H9 (cell line): ENCODE measurements at regions not wholly inside any gene's neighbourhood (a gene's known extent, or its start where the extent isn't known, plus 50 kb on each side); places are given as distances from the start of the nearest gene placed in this dataset.

Experiments used
- DNase-seq: peaks from one replicate; pipeline ENCODE4 v3.0.0-alpha.2; 2017
- H2AFZ ChIP-seq: one replicate; pipeline ENCODE4 v1.6.1; 2013; ENCODE audit warnings: mild to moderate bottlenecking, low read length, control low read depth, moderate library complexity
- H2AK5ac ChIP-seq: 2 replicates; pipeline ENCODE4 v1.6.1; 2013; ENCODE audit warnings: low read length, control low read depth, mixed read lengths; ENCODE audit not compliant: insufficient read length
- H2BK120ac ChIP-seq: one replicate; pipeline ENCODE4 v1.6.1; 2013; ENCODE audit warnings: low read depth, mild to moderate bottlenecking, low read length, control low read depth, inconsistent platforms; ENCODE audit not compliant: poor library complexity, severe bottlenecking
- H2BK12ac ChIP-seq: 2 replicates; pipeline ENCODE4 v1.6.1; 2013; ENCODE audit warnings: low read length, control low read depth, mixed read lengths, low read depth; ENCODE audit not compliant: insufficient read length
- H2BK15ac ChIP-seq: 2 replicates; pipeline ENCODE4 v1.6.1; 2013; ENCODE audit warnings: low read depth, low read length, control low read depth
- H2BK20ac ChIP-seq: one replicate; pipeline ENCODE4 v1.6.1; 2013; ENCODE audit warnings: low read depth, mild to moderate bottlenecking, low read length, control low read depth, inconsistent platforms; ENCODE audit not compliant: poor library complexity, severe bottlenecking
- H2BK5ac ChIP-seq: 2 replicates; pipeline ENCODE4 v1.6.1; 2013; ENCODE audit warnings: low read length, control low read depth, mixed read lengths; ENCODE audit not compliant: insufficient read length
- H3K14ac ChIP-seq: 2 replicates; pipeline ENCODE4 v1.6.1; 2013; ENCODE audit warnings: low read length, control low read depth; ENCODE audit not compliant: insufficient read depth
- H3K18ac ChIP-seq: 2 replicates; pipeline ENCODE4 v1.6.1; 2013; ENCODE audit warnings: low read depth, mild to moderate bottlenecking, mixed read lengths, low read length, control low read depth; ENCODE audit not compliant: insufficient read length
- H3K23ac ChIP-seq: 2 replicates; pipeline ENCODE4 v1.6.1; 2013; ENCODE audit warnings: low read length, control low read depth, mixed read lengths, low read depth; ENCODE audit not compliant: insufficient read length
- H3K23me2 ChIP-seq: 2 replicates; pipeline ENCODE4 v1.6.1; 2013; ENCODE audit warnings: low read depth, mild to moderate bottlenecking, mixed read lengths, low read length, control low read depth; ENCODE audit not compliant: insufficient read length, poor library complexity, severe bottlenecking
- H3K27ac ChIP-seq: 2 replicates; pipeline ENCODE4 v1.5.1; 2013; ENCODE audit warnings: low read length, control low read depth, mixed read lengths, low read depth; ENCODE audit not compliant: insufficient read length
- H3K27me3 ChIP-seq: 2 replicates; pipeline ENCODE4 v1.6.1; 2013; ENCODE audit warnings: low read length, control low read depth, inconsistent platforms; ENCODE audit not compliant: insufficient read depth
- H3K4ac ChIP-seq: 2 replicates; pipeline ENCODE4 v1.6.1; 2013; ENCODE audit warnings: low read depth, mild to moderate bottlenecking, control low read depth, inconsistent platforms, low read length, moderate library complexity
- H3K4me1 ChIP-seq: 2 replicates; pipeline ENCODE4 v1.6.1; 2013; ENCODE audit warnings: low read length, control low read depth, inconsistent platforms; ENCODE audit not compliant: insufficient read depth
- H3K4me2 ChIP-seq: 2 replicates; pipeline ENCODE4 v1.6.1; 2013; ENCODE audit warnings: low read length, control low read depth, mixed read lengths; ENCODE audit not compliant: insufficient read length, insufficient read depth
- H3K56ac ChIP-seq: 2 replicates; pipeline ENCODE4 v1.6.1; 2013; ENCODE audit warnings: low read depth, mild to moderate bottlenecking, mixed read lengths, low read length, control low read depth; ENCODE audit not compliant: insufficient read length
- H3K79me1 ChIP-seq: 2 replicates; pipeline ENCODE4 v1.6.1; 2013; ENCODE audit warnings: low read depth, mild to moderate bottlenecking, moderate library complexity, low read length, control low read depth, inconsistent platforms; ENCODE audit not compliant: insufficient read depth, poor library complexity, severe bottlenecking
- H3K79me2 ChIP-seq: 2 replicates; pipeline ENCODE4 v1.6.1; 2013; ENCODE audit warnings: low read length, control low read depth, inconsistent platforms; ENCODE audit not compliant: insufficient read depth
- H3K9ac ChIP-seq: 2 replicates; pipeline ENCODE4 v1.6.1; 2013; ENCODE audit warnings: low read length, control low read depth, mixed read lengths; ENCODE audit not compliant: insufficient read length; ENCODE audit errors: extremely low read depth
- H3K9me3 ChIP-seq: one replicate; pipeline ENCODE4 v1.6.1; 2013; ENCODE audit warnings: low read depth, low read length, inconsistent platforms; ENCODE audit not compliant: control insufficient read depth
- H3T11ph ChIP-seq: one replicate; pipeline ENCODE4 v1.6.1; 2013; ENCODE audit warnings: mild to moderate bottlenecking, low read length, control low read depth, inconsistent platforms
- H4K20me1 ChIP-seq: one replicate; pipeline ENCODE4 v1.6.1; 2013; ENCODE audit not compliant: control insufficient read depth, insufficient read length, insufficient read depth
- H4K5ac ChIP-seq: 2 replicates; pipeline ENCODE4 v1.6.1; 2013; ENCODE audit warnings: low read depth, mild to moderate bottlenecking, mixed read lengths, low read length, control low read depth; ENCODE audit not compliant: insufficient read length
- H4K8ac ChIP-seq: replicated peaks from 2 replicates; pipeline ENCODE4 v1.6.1; 2013; ENCODE audit warnings: low read length, control low read depth, mixed read lengths, low read depth; ENCODE audit not compliant: insufficient read length
- H4K91ac ChIP-seq: 2 replicates; pipeline ENCODE4 v1.6.1; 2013; ENCODE audit warnings: low read depth, mild to moderate bottlenecking, moderate library complexity, mixed read lengths, low read length, control low read depth; ENCODE audit not compliant: insufficient read length
- H3K27ac Mint-ChIP-seq, 3 experiments: 2 replicates in 2 of 3; 3 replicates in 1 of 3; pipeline ENCODE4 v1.8.0; 2020 to 2021; ENCODE audit warnings: mixed read lengths in 3 of 3, mild to moderate bottlenecking in 1 of 3, moderate library complexity in 1 of 3
- H3K27me3 Mint-ChIP-seq: 2 replicates; pipeline ENCODE4 v1.8.0; 2021; ENCODE audit warnings: low read depth, mild to moderate bottlenecking, moderate library complexity, mixed read lengths
- H3K36me3 Mint-ChIP-seq, 3 experiments: 2 replicates in 2 of 3; 3 replicates in 1 of 3; pipeline ENCODE4 v1.8.0; 2020 to 2021; ENCODE audit warnings: low read depth in 3 of 3, mixed read lengths in 3 of 3; ENCODE audit not compliant: insufficient read depth in 1 of 3
- H3K4me1 Mint-ChIP-seq, 2 experiments: 2 replicates each; pipeline ENCODE4 v1.8.0; 2020; ENCODE audit warnings: mixed read lengths in 2 of 2
- H3K4me3 Mint-ChIP-seq, 2 experiments: 2 replicates in 1 of 2; 3 replicates in 1 of 2; pipeline ENCODE4 v1.8.0; 2020 to 2021; ENCODE audit warnings: mild to moderate bottlenecking in 2 of 2, mixed read lengths in 2 of 2, moderate library complexity in 1 of 2
- H3K9me3 Mint-ChIP-seq, 2 experiments: 2 replicates in 1 of 2; 3 replicates in 1 of 2; pipeline ENCODE4 v1.8.0; 2020; ENCODE audit warnings: mild to moderate bottlenecking in 2 of 2, mixed read lengths in 2 of 2, moderate library complexity in 1 of 2
- WGBS: extraction: QIAGEN DNeasy Blood & Tissue Kit; methylation state at CpG from one replicate; pipeline ENCODE4 v1.1.7; 2013; ENCODE audit warnings: missing lambda C conversion rate, low lambda C conversion rate, mixed read lengths; ENCODE audit not compliant: insufficient read length; ENCODE audit errors: extremely low coverage; 5-methylcytosine and 5-hydroxymethylcytosine counted together
- TF ChIP-seq, protein P1 (sequence below): fragments of 200-600 bp; sonication (generic); conservative IDR thresholded peaks from 3 replicates; pipeline ENCODE4 v1.8.0; 2021; ENCODE audit warnings: antibody characterized with exemption, mild to moderate bottlenecking

DNA sequence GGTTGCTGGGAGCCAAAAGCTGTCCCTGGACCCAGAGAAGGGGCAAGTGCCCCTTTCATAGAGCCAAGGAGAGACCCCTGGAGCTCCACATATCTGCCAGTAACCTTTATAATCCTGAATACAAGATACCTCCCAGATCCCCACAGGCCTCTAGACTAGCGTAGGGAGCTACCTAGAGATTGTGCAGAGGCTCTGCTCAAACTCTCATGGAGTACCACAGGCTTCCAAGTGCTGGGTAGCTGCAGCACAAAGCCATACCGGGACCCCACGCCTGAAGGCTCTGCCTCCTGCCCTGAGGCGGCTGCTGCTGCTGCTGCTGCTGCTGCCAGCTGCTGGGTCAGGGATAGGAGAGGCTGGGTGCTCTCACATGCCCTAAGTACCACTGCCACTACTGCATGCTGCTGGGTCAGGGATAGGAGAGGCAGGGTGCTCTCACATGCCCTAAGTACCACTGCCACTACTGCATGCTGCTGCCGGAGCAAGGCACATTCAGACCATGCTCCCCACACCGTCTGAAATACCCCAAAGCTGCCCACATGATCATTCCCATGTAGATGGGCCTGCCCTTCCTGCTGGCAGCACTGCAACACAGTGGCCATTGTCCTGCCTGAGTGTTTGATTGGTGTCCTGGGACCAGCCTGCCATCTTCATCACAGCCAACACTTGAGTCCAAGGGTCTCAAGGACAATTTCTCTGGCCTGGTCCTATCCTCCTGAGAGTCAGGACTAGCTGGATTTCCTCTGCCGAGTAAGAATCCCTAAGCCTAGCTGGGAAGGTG is 1434.3 kb upstream of the ADGRB3 start:
- H2BK5ac ChIP-seq, result no peak overlapping the region
- H3K9ac ChIP-seq, result no peak overlapping the region
- H3K4me3 Mint-ChIP-seq, result no peak overlapping the region
- H2AFZ ChIP-seq, result no peak overlapping the region
- H2BK15ac ChIP-seq, result no peak overlapping the region
- no peak overlapping the region for H3K23ac ChIP-seq
- no peaks in the 10 kb centered on the region for H3K4me1 Mint-ChIP-seq
- no peak overlapping the region for H4K5ac ChIP-seq
- no peak overlapping the region for H2BK20ac ChIP-seq
- peaks cover 6 to 9% of the 10 kb centered on the region in 2 experiments; a peak in 3 of 5 replicates for H3K9me3 Mint-ChIP-seq
- H4K91ac ChIP-seq, result no peak overlapping the region
- no peak overlapping the region for H3T11ph ChIP-seq
- no peaks in the 10 kb centered on the region for H3K9me3 ChIP-seq
- no peaks in the 10 kb centered on the region for H3K27me3 Mint-ChIP-seq
- no peak overlapping the region for H3K18ac ChIP-seq
- H3K4me2 ChIP-seq, result no peak overlapping the region
- no peaks in the 10 kb centered on the region for H3K79me2 ChIP-seq
- H3K56ac ChIP-seq, result no peak overlapping the region
- H3K4me1 ChIP-seq, result no peaks in the 10 kb centered on the region
- no peak overlapping the region for H3K14ac ChIP-seq
- H3K4ac ChIP-seq, result no peak overlapping the region
- DNase-seq, result no peak
- no peaks in the 10 kb centered on the region for H4K20me1 ChIP-seq
- no peak overlapping the region for H2AK5ac ChIP-seq
- no peak overlapping the region for H4K8ac ChIP-seq
- no peak overlapping the region for H2BK120ac ChIP-seq
- no peaks in the 10 kb centered on the region for H3K79me1 ChIP-seq
- no peaks in the 10 kb centered on the region for H3K27me3 ChIP-seq
- no CpG with 5 or more reads among the region's 7 CpGs for WGBS
- no peak overlapping the region for H2BK12ac ChIP-seq
- no peak overlapping the region for H3K27ac ChIP-seq
- no peak overlapping the region for H3K27ac Mint-ChIP-seq
- TF ChIP-seq, protein P1, sequence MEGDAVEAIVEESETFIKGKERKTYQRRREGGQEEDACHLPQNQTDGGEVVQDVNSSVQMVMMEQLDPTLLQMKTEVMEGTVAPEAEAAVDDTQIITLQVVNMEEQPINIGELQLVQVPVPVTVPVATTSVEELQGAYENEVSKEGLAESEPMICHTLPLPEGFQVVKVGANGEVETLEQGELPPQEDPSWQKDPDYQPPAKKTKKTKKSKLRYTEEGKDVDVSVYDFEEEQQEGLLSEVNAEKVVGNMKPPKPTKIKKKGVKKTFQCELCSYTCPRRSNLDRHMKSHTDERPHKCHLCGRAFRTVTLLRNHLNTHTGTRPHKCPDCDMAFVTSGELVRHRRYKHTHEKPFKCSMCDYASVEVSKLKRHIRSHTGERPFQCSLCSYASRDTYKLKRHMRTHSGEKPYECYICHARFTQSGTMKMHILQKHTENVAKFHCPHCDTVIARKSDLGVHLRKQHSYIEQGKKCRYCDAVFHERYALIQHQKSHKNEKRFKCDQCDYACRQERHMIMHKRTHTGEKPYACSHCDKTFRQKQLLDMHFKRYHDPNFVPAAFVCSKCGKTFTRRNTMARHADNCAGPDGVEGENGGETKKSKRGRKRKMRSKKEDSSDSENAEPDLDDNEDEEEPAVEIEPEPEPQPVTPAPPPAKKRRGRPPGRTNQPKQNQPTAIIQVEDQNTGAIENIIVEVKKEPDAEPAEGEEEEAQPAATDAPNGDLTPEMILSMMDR, result no peak
- no peaks in the 10 kb centered on the region; a peak in 2 of 7 replicates for H3K36me3 Mint-ChIP-seq
- H3K23me2 ChIP-seq, result no peaks in the 10 kb centered on the region
